LNCAP (cell line): ENCODE measurements at regions not wholly inside any gene's neighbourhood (a gene's known extent, or its start where the extent isn't known, plus 50 kb on each side); places are given as distances from the start of the nearest gene placed in this dataset.

ENCODE experiments used
- CTCF ChIP-seq: fragments of 450-650 bp; IDR thresholded peaks from 2 replicates; pipeline ENCODE4 v1.5.1; 2017; ENCODE audit warnings: mild to moderate bottlenecking

GRCh38 chr1:56080123-56080522 lies 499.2 kb downstream of the PLPP3 start:
- TF ChIP-seq CTCF: no peak

GRCh38 chr1:56079391-56079790 lies 500.0 kb downstream of the PLPP3 start:
- no peak for TF ChIP-seq CTCF

- no peak for TF ChIP-seq CTCF
Measured at GRCh38 chr1:56077206-56077605, 502.2 kb downstream of the PLPP3 start.

- no peak for TF ChIP-seq CTCF
Measured at GRCh38 chr1:56074007-56074651, 505.2 kb downstream of the PLPP3 start.

GRCh38 chr1:56073614-56074006 lies 505.8 kb downstream of the PLPP3 start:
- TF ChIP-seq CTCF: no peak

- TF ChIP-seq CTCF: no peak
Measured at GRCh38 chr1:56073206-56073605, 506.2 kb downstream of the PLPP3 start.

GRCh38 chr1:56072310-56072709 lies 507.1 kb downstream of the PLPP3 start:
- no peak for TF ChIP-seq CTCF

- TF ChIP-seq CTCF: no peak
Measured at GRCh38 chr1:56071351-56071750, 508.0 kb downstream of the PLPP3 start.
